ENCODE measurements at regions not wholly inside any gene's neighbourhood (a gene's known extent, or its start where the extent isn't known, plus 50 kb on each side); places are given as distances from the start of the nearest gene placed in this dataset.

DNA sequence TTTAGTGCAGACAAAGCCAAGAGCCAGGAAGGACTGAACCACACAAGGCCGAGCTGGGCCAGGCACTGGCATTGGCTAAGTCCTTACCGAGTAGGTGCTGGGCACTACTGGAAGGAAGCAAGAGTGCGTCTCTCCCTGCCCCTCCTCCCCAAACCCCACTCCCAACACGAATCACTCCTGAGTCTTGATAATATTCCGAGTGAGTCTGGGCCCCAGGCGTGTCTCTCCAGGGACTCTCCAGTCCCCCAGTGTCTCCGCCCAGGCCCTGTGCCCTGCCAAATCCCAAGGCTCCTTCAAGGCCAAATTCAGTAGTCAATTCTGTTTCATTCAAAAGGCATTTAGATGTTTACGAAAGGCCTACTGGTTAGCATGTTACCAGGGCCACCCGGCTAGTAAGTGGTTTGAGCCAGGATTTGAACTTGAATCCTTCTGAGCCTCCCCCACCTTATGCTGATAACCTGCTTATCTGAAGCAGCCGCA lies 82.8 kb downstream of the GLI2 start:
- Histone ChIP-seq H3K9me3 (replicated peaks) (no peaks in the 10 kb centered on the region), H3K27me3 (no peaks in the 10 kb centered on the region), H3K4me3 (no peak overlapping the region), H3K4me1 (peaks cover 32% of the 10 kb centered on the region), H3K27ac (0 out of 2 replicates have a peak overlapping the region, but pooled peaks have one; percentile 4), H3K36me3 (no peaks in the 10 kb centered on the region)
- no peak for DNase-seq

DNA sequence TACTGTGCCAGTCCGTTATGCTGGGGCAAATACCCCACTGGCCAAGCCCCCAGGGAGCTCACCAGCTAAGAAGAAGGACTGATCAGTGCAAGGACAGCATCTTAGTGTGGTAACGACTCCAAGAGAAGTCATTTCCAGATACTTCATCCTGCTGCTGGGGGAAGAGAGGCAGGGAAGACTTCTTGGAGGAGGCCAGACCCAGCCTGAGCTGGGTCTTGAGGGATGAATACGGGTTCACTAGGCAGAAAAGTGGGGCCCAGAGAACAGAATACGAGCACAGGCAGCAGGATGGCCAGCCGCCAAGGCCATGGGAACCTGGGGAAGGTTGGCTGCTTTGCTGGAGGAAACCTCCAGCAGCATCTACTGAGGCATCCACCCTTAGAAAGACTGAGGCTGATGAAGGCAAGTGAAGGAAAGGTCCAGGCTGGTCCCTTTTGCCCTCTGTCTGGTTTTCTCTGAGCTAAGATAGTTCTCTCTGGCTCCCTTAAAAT lies 84.1 kb downstream of the GLI2 start:
- H3K4me1 ChIP-seq = peaks cover 32% of the 10 kb centered on the region
- H3K4me3 ChIP-seq = peak overlapping the region; percentile 59
- no peak for DNase-seq

DNA sequence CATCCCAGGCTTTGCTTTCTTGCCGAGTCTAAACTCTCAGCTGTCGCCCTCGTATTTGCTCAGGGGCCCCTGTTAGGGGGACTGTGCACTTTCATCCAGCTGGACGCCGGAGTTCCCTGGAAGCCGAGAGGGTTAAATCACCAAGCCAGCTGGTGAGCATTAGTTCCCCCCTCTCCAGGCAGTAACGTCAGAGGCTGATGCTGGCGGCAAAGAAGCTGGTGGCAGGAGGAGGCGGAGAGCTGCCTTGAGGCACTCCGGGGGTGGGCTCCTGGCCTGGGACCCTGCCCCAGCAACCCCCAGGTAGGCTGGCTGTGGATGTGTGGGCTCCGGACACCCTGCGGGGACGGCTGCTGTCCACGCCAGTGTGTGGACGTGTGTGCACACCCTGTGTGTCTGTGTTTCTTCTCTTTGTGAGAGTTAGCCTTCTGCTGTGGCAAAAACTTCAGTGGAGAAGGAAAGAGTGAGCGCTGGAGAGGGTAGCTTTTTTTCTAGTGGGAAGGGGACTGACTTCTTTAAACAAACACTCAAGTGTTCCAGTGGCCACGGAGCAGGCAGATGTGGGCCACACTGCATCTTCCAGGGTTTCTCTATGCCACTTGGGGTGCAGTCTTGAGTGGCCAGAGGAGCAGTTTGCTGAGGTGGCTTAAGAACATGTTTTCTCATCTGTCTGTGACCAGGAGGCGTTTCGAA lies 84.7 kb downstream of the GLI2 start:
- H3K27ac ChIP-seq = peak overlapping the region; percentile 99
- no peaks in the 10 kb centered on the region for H3K27me3 ChIP-seq
- peak overlapping the region; percentile 59 for H3K4me3 ChIP-seq
- H3K36me3 ChIP-seq = no peaks in the 10 kb centered on the region
- H3K4me1 ChIP-seq = peaks cover 36% of the 10 kb centered on the region
- no peaks in the 10 kb centered on the region for H3K9me3 ChIP-seq (replicated peaks)
- DNase-seq = peak; percentile 97 to 98

More for the DNA sequence above, 84.1 kb downstream of the GLI2 start:
- Histone ChIP-seq H3K27me3 (no peaks in the 10 kb centered on the region), H3K9me3 (replicated peaks) (no peaks in the 10 kb centered on the region), H3K36me3 (no peaks in the 10 kb centered on the region), H3K27ac (peak overlapping the region; percentile 99)

DNA sequence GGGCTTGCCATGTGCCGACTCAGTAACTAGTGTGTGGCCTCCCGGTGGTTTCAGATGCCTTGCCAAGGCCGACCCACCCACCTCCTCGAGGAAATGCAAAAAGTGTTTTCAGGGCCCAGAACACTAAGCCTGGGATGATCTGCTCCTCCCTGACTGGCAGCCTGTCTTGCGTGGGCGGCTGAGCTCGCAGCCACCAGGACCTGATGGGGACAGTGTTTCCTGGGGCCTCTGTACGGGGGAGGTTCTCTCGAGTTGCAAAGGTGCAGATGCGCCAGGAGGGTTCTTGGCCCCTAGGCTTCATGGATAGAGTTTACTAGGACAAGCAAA lies 85.2 kb downstream of the GLI2 start:
- H3K4me3 ChIP-seq = peak overlapping the region; percentile 59
- no peaks in the 10 kb centered on the region for H3K27me3 ChIP-seq
- H3K36me3 ChIP-seq = no peaks in the 10 kb centered on the region
- peaks cover 39% of the 10 kb centered on the region for H3K4me1 ChIP-seq
- no peaks in the 10 kb centered on the region for H3K9me3 ChIP-seq (replicated peaks)
- H3K27ac ChIP-seq = peak overlapping the region; percentile 99
- DNase-seq = peak; percentile 62 to 72

DNA sequence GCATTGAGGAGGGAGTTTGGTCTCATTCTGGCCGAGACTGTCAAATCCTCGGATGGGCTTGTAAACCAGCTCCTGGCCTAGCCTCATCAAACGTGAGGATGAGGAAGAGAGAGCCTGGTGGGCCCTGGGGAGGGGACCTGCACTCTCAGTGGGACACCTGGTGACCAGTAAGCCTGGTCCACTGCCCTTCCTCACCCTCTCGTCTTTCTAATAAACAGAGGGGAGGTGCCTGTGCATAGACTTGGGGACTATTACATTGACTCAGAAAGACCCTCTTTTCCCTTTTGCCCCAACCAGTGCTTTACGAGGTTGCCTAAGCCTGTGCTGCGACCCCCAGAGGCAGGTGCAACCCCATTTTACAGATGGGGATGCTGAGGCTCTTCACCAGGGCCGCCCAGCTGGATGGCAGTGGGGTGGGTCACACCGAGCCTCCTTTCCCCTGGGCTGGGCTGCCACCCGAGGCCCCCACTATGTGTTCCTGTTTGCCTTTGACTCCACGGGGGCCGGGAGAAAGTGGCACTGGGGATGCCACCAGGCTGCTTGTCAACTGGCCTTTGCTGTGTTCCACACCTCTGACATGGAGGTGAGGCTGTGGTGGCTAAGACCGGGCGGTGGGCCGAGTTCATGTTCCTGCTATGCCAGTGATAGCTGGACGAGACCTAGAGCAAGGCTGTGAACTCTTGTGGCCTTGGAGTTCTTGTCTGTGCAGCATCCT lies 85.9 kb downstream of the GLI2 start:
- Histone ChIP-seq H3K4me1 (peaks cover 45% of the 10 kb centered on the region), H3K4me3 (peak overlapping the region; percentile 59), H3K27me3 (no peaks in the 10 kb centered on the region), H3K27ac (peak overlapping the region; percentile 99), H3K9me3 (replicated peaks) (no peaks in the 10 kb centered on the region), H3K36me3 (no peaks in the 10 kb centered on the region)
- DNase-seq = no peak

DNA sequence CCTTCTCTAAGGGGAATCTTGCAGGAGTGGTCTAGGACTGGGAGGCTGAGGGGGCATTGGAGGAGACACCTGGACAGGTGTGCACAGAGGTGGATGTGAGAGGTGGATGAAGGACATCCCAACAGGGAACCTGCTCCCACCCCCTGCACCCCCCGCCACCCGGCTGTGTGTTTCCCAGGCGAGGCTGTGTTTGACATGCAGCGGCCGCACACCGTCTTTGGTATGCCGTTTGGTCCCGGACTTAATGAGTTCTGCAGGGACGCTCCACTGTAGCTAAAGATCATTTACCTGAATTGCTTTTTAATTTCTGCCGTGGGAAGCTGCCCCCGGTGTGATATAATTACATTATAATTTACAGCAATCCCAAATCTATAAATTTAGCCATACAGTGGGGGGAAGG lies 87.3 kb downstream of the GLI2 start:
- peaks cover 54% of the 10 kb centered on the region for H3K4me1 ChIP-seq
- no peak for DNase-seq
- no peaks in the 10 kb centered on the region for H3K9me3 ChIP-seq (replicated peaks)

DNA sequence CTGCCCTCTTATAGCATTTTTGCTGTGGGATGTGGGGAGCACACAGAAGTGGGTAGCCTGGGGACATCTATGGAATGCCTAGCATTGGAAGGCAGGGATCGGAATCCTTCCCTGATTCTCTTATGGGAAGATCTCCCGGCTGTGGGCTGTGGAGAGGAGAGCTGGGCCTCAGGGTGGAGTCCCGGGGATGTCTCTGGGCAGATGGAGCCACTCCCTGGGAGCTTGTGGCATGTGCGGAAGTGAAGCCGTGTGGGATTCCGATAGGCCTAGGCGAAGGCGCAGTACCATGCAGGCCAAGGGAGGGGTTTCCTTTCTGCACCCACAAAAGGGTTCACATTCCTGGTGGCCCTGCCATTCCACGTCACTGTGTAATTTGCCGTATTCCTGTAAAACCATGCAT lies 87.9 kb downstream of the GLI2 start:
- no peaks in the 10 kb centered on the region for H3K27me3 ChIP-seq
- H3K36me3 ChIP-seq = no peaks in the 10 kb centered on the region
- no peak overlapping the region for H3K27ac ChIP-seq
- H3K4me3 ChIP-seq = no peak overlapping the region
- peaks cover 52% of the 10 kb centered on the region for H3K4me1 ChIP-seq
- no peaks in the 10 kb centered on the region for H3K9me3 ChIP-seq (replicated peaks)
- no peak for DNase-seq

More for the DNA sequence above, 87.3 kb downstream of the GLI2 start:
- Histone ChIP-seq H3K4me3 (no peak overlapping the region), H3K27ac (no peak overlapping the region), H3K27me3 (no peaks in the 10 kb centered on the region), H3K36me3 (no peaks in the 10 kb centered on the region)

DNA sequence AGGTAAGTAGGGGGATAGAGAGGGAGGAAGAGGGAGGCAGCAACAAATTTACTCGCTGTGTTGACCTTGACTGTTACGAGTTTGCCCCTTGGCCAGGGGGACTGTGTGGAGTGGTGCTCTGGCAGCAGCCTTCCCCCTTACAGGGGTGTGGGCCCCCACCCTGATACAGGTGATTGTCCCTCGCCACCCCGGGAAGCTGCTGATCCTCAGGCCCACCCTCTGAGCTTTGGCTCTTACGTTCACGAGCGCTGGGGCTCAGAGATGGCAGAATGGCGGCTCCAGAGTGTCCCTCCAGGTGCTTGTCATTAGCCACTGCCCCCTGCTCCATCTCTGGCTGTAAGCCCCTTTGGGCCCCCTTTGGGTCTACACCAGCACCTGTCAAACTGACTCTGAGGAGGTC lies 88.6 kb downstream of the GLI2 start:
- H3K27me3 ChIP-seq = no peaks in the 10 kb centered on the region
- peaks cover 51% of the 10 kb centered on the region for H3K4me1 ChIP-seq
- H3K27ac ChIP-seq = no peak overlapping the region
- DNase-seq = no peak
- no peaks in the 10 kb centered on the region for H3K9me3 ChIP-seq (replicated peaks)
- H3K4me3 ChIP-seq = no peak overlapping the region
- no peaks in the 10 kb centered on the region for H3K36me3 ChIP-seq

DNA sequence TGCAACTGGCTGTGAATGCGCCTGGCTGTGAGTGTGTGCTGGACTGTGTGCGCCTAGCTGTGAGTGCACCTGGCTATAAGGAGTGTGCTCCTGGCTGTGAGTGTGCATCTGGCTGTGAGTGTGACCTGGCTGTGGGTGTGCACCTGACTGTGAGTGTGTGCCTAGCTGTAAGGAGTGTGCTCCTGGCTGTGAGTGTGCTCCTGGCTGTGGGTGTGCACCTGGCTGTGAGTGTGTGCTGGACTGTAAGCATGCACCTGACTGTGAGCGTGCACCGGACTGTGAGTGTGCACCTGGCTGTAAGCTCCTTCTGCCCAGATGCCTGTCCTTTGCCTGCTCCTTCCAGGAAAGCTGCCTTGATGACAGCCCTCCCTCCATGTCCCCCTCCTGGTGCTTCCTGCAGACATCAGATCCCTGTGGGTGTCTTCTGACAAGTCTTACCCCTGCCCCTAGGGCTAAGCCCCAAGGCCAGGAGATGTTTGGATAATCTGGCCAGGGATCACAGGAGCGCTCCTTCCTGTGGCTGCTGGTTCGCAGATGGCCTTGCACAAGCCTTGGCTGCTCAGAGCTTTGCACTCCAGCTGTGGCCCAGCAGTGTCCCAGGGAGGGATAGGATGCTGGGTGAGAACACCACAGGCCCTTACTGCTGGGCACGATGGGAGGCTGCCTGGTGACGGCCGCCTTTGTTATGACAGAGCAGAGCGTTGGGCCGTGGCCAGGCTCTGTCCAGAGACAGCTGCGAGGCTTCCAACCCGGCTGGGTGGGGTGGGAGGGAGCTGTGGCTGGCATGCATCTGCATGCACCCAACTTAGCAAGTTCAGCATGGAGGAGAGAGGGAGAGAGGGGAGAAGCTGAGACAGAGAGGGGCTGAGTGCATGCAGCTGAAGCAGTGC lies 89.9 kb downstream of the GLI2 start:
- no peaks in the 10 kb centered on the region for H3K27me3 ChIP-seq
- DNase-seq = peak; percentile 94 to 97
- no peaks in the 10 kb centered on the region for H3K9me3 ChIP-seq (replicated peaks)
- no peak overlapping the region for H3K27ac ChIP-seq
- no peaks in the 10 kb centered on the region for H3K36me3 ChIP-seq
- H3K4me1 ChIP-seq = peaks cover 45% of the 10 kb centered on the region
- no peak overlapping the region for H3K4me3 ChIP-seq

DNA sequence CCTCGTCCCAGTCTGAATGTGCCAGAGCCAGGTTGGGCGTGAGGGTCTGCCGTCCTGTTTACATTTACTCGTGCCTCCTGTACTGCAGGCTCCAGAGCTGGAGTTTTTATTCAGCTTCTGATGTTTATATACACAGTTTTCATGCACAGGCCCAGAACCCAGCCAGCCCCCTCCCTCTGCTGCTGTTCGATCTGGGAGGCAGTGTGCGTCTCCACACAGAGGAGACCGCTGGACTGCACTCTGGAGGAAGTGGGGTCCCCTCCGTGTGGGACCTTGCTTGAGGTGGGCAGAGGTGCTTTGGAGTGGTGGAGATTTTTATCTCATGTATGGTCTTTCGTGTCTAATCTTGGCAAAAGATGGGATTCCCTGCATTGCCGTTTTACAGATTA lies 90.6 kb downstream of the GLI2 start:
- no peaks in the 10 kb centered on the region for H3K9me3 ChIP-seq (replicated peaks)
- no peak overlapping the region for H3K4me3 ChIP-seq
- H3K4me1 ChIP-seq = peaks cover 38% of the 10 kb centered on the region
- H3K27me3 ChIP-seq = no peaks in the 10 kb centered on the region
- no peak for DNase-seq
- no peaks in the 10 kb centered on the region for H3K36me3 ChIP-seq
- H3K27ac ChIP-seq = no peak overlapping the region

DNA sequence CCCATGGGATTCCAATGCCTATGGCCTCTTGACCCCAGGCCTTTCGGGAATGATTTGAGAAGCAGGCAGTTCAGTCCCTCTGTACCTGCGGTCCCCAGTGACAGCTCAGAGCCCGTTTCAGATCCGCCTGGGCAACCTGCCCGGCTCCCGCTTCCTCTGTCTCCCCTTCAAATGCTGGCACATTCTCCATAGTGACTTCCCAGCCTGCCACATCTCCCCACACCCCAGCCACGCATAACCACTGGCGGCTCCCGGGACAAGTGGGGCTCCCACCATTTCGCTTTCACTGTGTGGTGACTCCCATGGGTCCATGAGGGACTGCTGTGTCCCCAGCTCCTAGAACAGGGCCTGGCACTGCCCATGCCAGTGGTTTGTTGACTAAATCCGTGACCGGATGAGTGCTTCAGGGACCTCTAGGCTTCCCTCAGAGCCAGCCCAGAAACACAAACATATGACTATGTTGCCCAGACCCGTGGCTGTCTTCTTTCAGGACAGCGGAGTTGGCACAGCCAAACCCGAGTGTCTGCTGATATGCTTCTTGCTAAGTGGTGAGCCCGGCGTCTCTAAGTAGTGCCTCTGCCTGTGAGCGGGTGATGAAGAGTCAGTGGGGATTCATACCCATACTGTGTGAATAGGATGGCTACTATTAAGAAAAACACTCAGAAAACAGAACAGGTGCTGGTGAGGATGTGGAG lies 91.2 kb downstream of the GLI2 start:
- peaks cover 35% of the 10 kb centered on the region for H3K4me1 ChIP-seq
- no peak for DNase-seq
- H3K4me3 ChIP-seq = no peak overlapping the region
- H3K27ac ChIP-seq = no peak overlapping the region
- H3K27me3 ChIP-seq = no peaks in the 10 kb centered on the region
- H3K36me3 ChIP-seq = no peaks in the 10 kb centered on the region
- no peaks in the 10 kb centered on the region for H3K9me3 ChIP-seq (replicated peaks)

DNA sequence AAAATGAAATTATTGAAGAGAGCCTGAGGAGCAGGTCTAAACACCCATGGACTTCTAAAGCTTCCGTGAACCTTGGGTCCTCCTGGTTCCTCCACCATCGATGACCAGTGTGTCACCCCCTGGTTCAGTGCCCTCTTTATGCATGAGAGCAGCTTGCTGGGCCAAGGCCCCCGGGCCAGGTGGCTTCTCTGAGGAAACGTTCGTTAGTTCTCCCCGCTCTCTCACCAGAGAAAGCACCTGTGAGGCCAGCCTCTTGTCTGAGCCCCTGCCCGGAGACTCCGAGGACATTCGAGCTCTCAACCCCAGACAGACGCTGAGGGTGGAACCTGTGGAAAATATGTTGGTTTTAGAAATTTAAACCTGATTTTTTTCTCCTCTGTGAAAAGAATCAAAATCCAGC lies 92.4 kb downstream of the GLI2 start:
- Histone ChIP-seq H3K4me3 (no peak overlapping the region), H3K4me1 (peaks cover 35% of the 10 kb centered on the region), H3K36me3 (no peaks in the 10 kb centered on the region), H3K27me3 (no peaks in the 10 kb centered on the region), H3K27ac (no peak overlapping the region), H3K9me3 (replicated peaks) (no peaks in the 10 kb centered on the region)
- DNase-seq = no peak

DNA sequence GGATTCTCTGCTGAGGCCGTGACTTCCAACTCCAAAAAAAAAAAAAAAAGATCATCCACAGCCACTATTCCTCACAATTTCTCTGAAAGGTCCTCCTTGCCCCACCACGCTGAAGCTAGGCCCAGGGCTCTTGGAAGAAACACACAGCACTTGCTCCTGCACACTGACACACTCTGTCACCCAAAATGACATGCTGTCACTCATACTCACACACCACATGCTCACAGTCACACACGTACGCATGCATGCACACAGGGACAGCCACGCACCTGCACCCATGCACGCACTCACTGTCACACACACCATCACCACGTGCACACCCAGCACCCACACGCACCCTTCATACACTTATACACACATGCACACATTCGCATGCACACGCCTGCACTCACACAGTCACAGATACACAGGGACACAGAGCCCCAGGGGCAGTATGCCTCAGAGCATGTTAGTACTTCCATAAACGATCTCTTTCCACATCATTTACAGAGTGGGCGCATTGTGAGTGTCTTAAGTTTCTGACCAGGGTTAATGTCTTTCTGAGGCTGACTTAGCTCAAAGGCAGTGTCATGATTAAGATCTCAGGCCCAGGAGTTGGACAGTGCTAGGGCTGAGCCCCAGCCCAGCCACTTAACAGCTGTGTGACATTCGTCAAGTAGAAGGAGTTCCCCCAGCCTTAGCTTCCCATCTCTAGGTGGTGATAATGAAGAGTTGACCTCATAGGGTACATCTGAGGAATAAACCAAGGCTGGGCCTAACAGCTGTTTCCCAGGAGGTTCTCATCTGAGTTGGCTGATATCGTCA lies 93.4 kb downstream of the GLI2 start:
- Histone ChIP-seq H3K4me3 (no peak overlapping the region), H3K4me1 (peaks cover 35% of the 10 kb centered on the region), H3K9me3 (replicated peaks) (no peaks in the 10 kb centered on the region), H3K36me3 (no peaks in the 10 kb centered on the region), H3K27ac (no peak overlapping the region), H3K27me3 (no peaks in the 10 kb centered on the region)
- DNase-seq = peak; percentile 50 to 71

DNA sequence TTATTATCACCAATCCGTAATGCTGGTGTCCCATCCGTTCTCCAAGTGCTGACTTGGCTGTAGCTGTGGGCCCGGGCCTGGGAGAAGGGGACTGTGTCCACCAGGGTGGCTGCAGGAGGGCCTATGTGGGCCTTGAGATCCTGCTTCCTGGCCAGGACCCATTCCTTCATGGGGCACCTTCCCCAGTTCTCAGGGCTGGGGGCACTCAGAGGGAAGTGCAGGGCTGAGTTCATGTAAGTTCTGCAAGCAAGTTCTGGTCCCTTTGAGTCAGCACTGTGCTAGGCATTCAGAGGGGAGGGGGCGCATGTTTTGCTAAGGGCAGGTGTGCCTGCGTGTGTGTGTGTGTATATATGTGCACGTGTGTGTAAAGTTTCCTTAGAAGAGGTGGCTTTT lies 94.0 kb downstream of the GLI2 start:
- Histone ChIP-seq H3K4me3 (no peak overlapping the region), H3K36me3 (no peaks in the 10 kb centered on the region), H3K9me3 (replicated peaks) (no peaks in the 10 kb centered on the region), H3K27ac (no peak overlapping the region; the same call in 1 of the 2 replicates), H3K27me3 (no peaks in the 10 kb centered on the region), H3K4me1 (peaks cover 35% of the 10 kb centered on the region)
- DNase-seq = no peak

Data from SJCRH30 (cell line).